H1 (cell line): ENCODE measurements at regions not wholly inside any gene's neighbourhood (a gene's known extent, or its start where the extent isn't known, plus 50 kb on each side); places are given as distances from the start of the nearest gene placed in this dataset.

ENCODE experiments used
- CHD1 ChIP-seq: IDR thresholded peaks from 2 replicates; pipeline ENCODE4 v1.6.1; 2012; ENCODE audit warnings: low read depth, low read length, improper control_type of control experiment
- CHD7 ChIP-seq: fragments of 300-600 bp; sonication (generic); IDR thresholded peaks from 2 replicates; pipeline ENCODE4 v1.7.1; 2012; ENCODE audit warnings: low read length, moderate library complexity, mild to moderate bottlenecking, inconsistent platforms; ENCODE audit not compliant: insufficient replicate concordance

DNA sequence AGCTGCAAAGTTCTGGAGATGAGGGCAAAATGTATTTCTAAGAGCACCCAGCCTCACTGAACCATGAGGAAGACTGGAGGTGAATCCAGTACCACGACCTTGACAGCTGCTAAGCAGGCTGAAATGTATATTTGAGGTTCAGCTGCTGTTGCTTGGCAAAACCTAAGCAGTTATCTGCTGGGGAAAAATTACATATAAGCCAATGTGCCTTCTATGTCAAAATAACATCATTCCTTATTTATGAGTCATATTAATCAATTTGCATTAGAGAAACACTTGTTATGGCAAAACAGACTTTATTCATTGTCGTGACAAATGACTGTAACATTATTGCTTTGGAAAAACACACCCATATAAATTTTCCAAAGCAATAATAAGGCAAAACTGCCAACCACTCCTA, 560.5 kb upstream of the NR5A2 start (continued):
- TF ChIP-seq CHD7 = no peak
- no peak for TF ChIP-seq CHD1
